ENCODE measurements at regions not wholly inside any gene's neighbourhood (a gene's known extent, or its start where the extent isn't known, plus 50 kb on each side); places are given as distances from the start of the nearest gene placed in this dataset.

GRCh38 chr2:239475161-239476028 is 74.6 kb upstream of the HDAC4 start:
- ATAC-seq (no peak), DNase-seq (no peak)
- no peaks in the 10 kb centered on the region for H3K9me3 ChIP-seq
- no peak overlapping the region for H3K27ac ChIP-seq
- no peak for TF ChIP-seq POLR2A (IDR thresholded peaks at IDR 0.05)
- no peak for TF ChIP-seq CTCF (IDR thresholded peaks at IDR 0.05)
- H3K4me1 ChIP-seq = no peaks in the 10 kb centered on the region
- intact Hi-C loops (cut with DNase I) = no loop called here
- H3K27me3 ChIP-seq = no peaks in the 10 kb centered on the region
- H3K36me3 ChIP-seq = no peaks in the 10 kb centered on the region
- no peak overlapping the region for H3K4me3 ChIP-seq
- WGBS, 4 donors = 72 to 85% (median 84%) methylated on average over 11 to 13 of the region's 13 CpGs

GRCh38 chr2:239473211-239473805 is 72.5 kb upstream of the HDAC4 start:
- DNase-seq = peak in 1 of 5 donors; percentile 3
- H3K27me3 ChIP-seq = no peaks in the 10 kb centered on the region
- H3K4me1 ChIP-seq = no peaks in the 10 kb centered on the region
- no peak for ATAC-seq
- no peak overlapping the region for H3K27ac ChIP-seq
- no peaks in the 10 kb centered on the region for H3K9me3 ChIP-seq
- no peaks in the 10 kb centered on the region for H3K36me3 ChIP-seq
- WGBS, 4 donors = 87 to 93% (median 91%) methylated on average over 8 of the region's 8 CpGs
- TF ChIP-seq CTCF (IDR thresholded peaks at IDR 0.05) = no peak
- no peak for TF ChIP-seq POLR2A (IDR thresholded peaks at IDR 0.05)
- intact Hi-C loops (cut with DNase I) = no loop called here
- no peak overlapping the region for H3K4me3 ChIP-seq

- Histone ChIP-seq H3K4me1 (no peaks in the 10 kb centered on the region), H3K9me3 (no peaks in the 10 kb centered on the region), H3K27ac (no peak overlapping the region), H3K27me3 (no peaks in the 10 kb centered on the region), H3K36me3 (no peaks in the 10 kb centered on the region), H3K4me3 (no peak overlapping the region)
- ATAC-seq (no peak), DNase-seq (no peak)
- intact Hi-C loops (cut with DNase I) = no loop called here
- TF ChIP-seq POLR2A (IDR thresholded peaks at IDR 0.05) (no peak), CTCF (IDR thresholded peaks at IDR 0.05) (no peak)
- WGBS, 4 donors = 65 to 72% (median 69%) methylated on average over 11 of the region's 11 CpGs
Observed at GRCh38 chr2:239472235-239472775, 71.5 kb upstream of the HDAC4 start.

- WGBS, 4 donors = 86 to 93% (median 88%) methylated on average over 9 of the region's 9 CpGs
- no peaks in the 10 kb centered on the region for H3K36me3 ChIP-seq
- no peaks in the 10 kb centered on the region for H3K4me1 ChIP-seq
- DNase-seq = no peak
- no peaks in the 10 kb centered on the region for H3K9me3 ChIP-seq
- no peaks in the 10 kb centered on the region for H3K27me3 ChIP-seq
- no peak for ATAC-seq
- no peak overlapping the region for H3K27ac ChIP-seq
- no peak overlapping the region for H3K4me3 ChIP-seq
- TF ChIP-seq CTCF (IDR thresholded peaks at IDR 0.05) = no peak
- no peak for TF ChIP-seq POLR2A (IDR thresholded peaks at IDR 0.05)
- intact Hi-C loops (cut with DNase I) = no loop called here
Observed at GRCh38 chr2:239471011-239471792, 70.4 kb upstream of the HDAC4 start.
